Keratinocyte (primary cell): ENCODE measurements at regions not wholly inside any gene's neighbourhood (a gene's known extent, or its start where the extent isn't known, plus 50 kb on each side); places are given as distances from the start of the nearest gene placed in this dataset.

ENCODE experiments used
- DNase-seq: peaks from one replicate; pipeline ENCODE4 v3.0.0-alpha.2; 2011; ENCODE audit warnings: low read depth, missing footprints, low spot score
- FAIRE-seq: peaks from 2 replicates; lab custom pipeline; 2011; peaks lifted over from hg19 to GRCh38; lab: Jason Lieb, UNC
- H2AFZ ChIP-seq: 2 replicates; pipeline ENCODE4 v1.6.0; 2012; ENCODE audit warnings: low read length, control low read depth, inconsistent platforms; ENCODE audit not compliant: control insufficient read depth
- H3K27ac ChIP-seq: 2 replicates; pipeline ENCODE4 v1.5.1; 2011; ENCODE audit warnings: low read length; ENCODE audit not compliant: control insufficient read depth, insufficient read depth
- H3K27me3 ChIP-seq: 3 replicates; pipeline ENCODE4 v1.6.0; 2011; ENCODE audit warnings: low read length; ENCODE audit not compliant: control insufficient read depth, insufficient read depth; ENCODE audit errors: extremely low read depth
- H3K36me3 ChIP-seq, 2 experiments: 2 replicates in 1 of 2; 3 replicates in 1 of 2; pipeline ENCODE4 v1.5.1; 2011; ENCODE audit warnings: low read length in 2 of 2, mild to moderate bottlenecking in 1 of 2; ENCODE audit not compliant: control insufficient read depth in 2 of 2, insufficient read depth in 2 of 2; ENCODE audit errors: extremely low read depth in 1 of 2
- H3K4me1 ChIP-seq: 3 replicates; pipeline ENCODE4 v1.5.1; 2011; ENCODE audit warnings: low read length; ENCODE audit not compliant: control insufficient read depth, insufficient read depth; ENCODE audit errors: extremely low read depth
- H3K4me2 ChIP-seq: 3 replicates; pipeline ENCODE4 v1.6.0; 2011; ENCODE audit warnings: low read depth, low read length; ENCODE audit not compliant: control insufficient read depth, insufficient read depth; ENCODE audit errors: extremely low read depth
- H3K4me3 ChIP-seq, 3 experiments: fragments of 200-600 bp in 1 of 3; sonication (generic) in 1 of 3; 2 replicates in 2 of 3; 3 replicates in 1 of 3; pipeline ENCODE4 v1.5.1; 2011 to 2016; ENCODE audit warnings: low read length in 3 of 3, mild to moderate bottlenecking in 3 of 3, control low read depth in 2 of 3, inconsistent platforms in 1 of 3, low read depth in 1 of 3, mixed read lengths in 1 of 3, mixed run types in 1 of 3, moderate library complexity in 1 of 3; ENCODE audit not compliant: control insufficient read depth in 2 of 3, insufficient read depth in 2 of 3; ENCODE audit errors: extremely low read depth in 1 of 3
- H3K79me2 ChIP-seq: 2 replicates; pipeline ENCODE4 v1.6.0; 2012; ENCODE audit warnings: low read length; ENCODE audit not compliant: control insufficient read depth, insufficient read depth
- H3K9ac ChIP-seq: 3 replicates; pipeline ENCODE4 v1.6.0; 2011; ENCODE audit warnings: low read length; ENCODE audit not compliant: control insufficient read depth, insufficient read depth; ENCODE audit errors: extremely low read depth
- H3K9me1 ChIP-seq: 3 replicates; pipeline ENCODE4 v1.6.0; 2011; ENCODE audit warnings: low read length; ENCODE audit not compliant: control insufficient read depth, insufficient read depth; ENCODE audit errors: extremely low read depth
- H3K9me3 ChIP-seq: 2 replicates; pipeline ENCODE4 v1.5.1; 2012; ENCODE audit warnings: low read depth, low read length; ENCODE audit not compliant: control insufficient read depth
- H4K20me1 ChIP-seq: 3 replicates; pipeline ENCODE4 v1.6.0; 2011; ENCODE audit warnings: low read length; ENCODE audit not compliant: control insufficient read depth, insufficient read depth; ENCODE audit errors: extremely low read depth
- CTCF ChIP-seq, 3 experiments: IDR thresholded peaks in 1 of 3; conservative IDR thresholded peaks in 1 of 3; optimal IDR thresholded peaks in 1 of 3; 2 replicates in 2 of 3; 3 replicates in 1 of 3; pipeline versions ENCODE3 to v1.5.1; 2011; ENCODE audit warnings: low read length in 3 of 3, mild to moderate bottlenecking in 3 of 3, moderate library complexity in 2 of 3, control low read depth in 1 of 3, inconsistent platforms in 1 of 3; ENCODE audit not compliant: insufficient read depth in 2 of 3; ENCODE audit errors: extremely low read depth in 1 of 3
- EZH2 ChIP-seq: IDR thresholded peaks from one replicate; pipeline ENCODE4 v1.6.1; 2012; ENCODE audit warnings: inconsistent platforms, mild to moderate bottlenecking, low read length, moderate library complexity
- dilution Hi-C: fragments of 300-500 bp; cut with MboI; formaldehyde crosslinking; loops from one replicate; pipeline ENCODE4 v1.7.0; 2020; ENCODE audit warnings: low sequenced_read_pairs; ENCODE audit not compliant: extremely low pct_ligation_motif_present

- DNase-seq (no peak), FAIRE-seq (no peak)
- H3K27ac ChIP-seq, result no peak overlapping the region
- no peak overlapping the region for H3K4me3 ChIP-seq
- no peaks in the 10 kb centered on the region for H3K9me1 ChIP-seq
- no peaks in the 10 kb centered on the region for H3K9me3 ChIP-seq
- TF ChIP-seq CTCF (optimal IDR thresholded peaks at IDR 0.05 in 1 of 3, IDR thresholded peaks at IDR 0.05 in 1 of 3, conservative IDR thresholded peaks at IDR 0.05 in 1 of 3; ENCODE audit: extremely low read depth in 1 of 3, insufficient read depth in 2 of 3, low read length in 3 of 3), result no peak
- no peak for TF ChIP-seq EZH2
- dilution Hi-C loops, result no loop called here
- no peaks in the 10 kb centered on the region for H3K27me3 ChIP-seq
- H4K20me1 ChIP-seq, result no peaks in the 10 kb centered on the region
- H3K36me3 ChIP-seq, result no peaks in the 10 kb centered on the region
- H3K9ac ChIP-seq, result no peak overlapping the region
- no peaks in the 10 kb centered on the region for H3K4me1 ChIP-seq
- H3K4me2 ChIP-seq, result no peak overlapping the region
- no peak overlapping the region for H2AFZ ChIP-seq
- no peaks in the 10 kb centered on the region for H3K79me2 ChIP-seq
Observed at GRCh38 chr4:135532132-135532531, 1330.5 kb upstream of the PABPC4L start.

GRCh38 chr4:135515295-135515694 is 1313.7 kb upstream of the PABPC4L start:
- TF ChIP-seq CTCF (optimal IDR thresholded peaks at IDR 0.05 in 1 of 3, IDR thresholded peaks at IDR 0.05 in 1 of 3, conservative IDR thresholded peaks at IDR 0.05 in 1 of 3; ENCODE audit: extremely low read depth in 1 of 3, insufficient read depth in 2 of 3, low read length in 3 of 3) (no peak), EZH2 (no peak)
- no peak overlapping the region for H3K27ac ChIP-seq
- no peak for DNase-seq
- H4K20me1 ChIP-seq, result no peaks in the 10 kb centered on the region
- no peak for FAIRE-seq
- no peaks in the 10 kb centered on the region for H3K9me3 ChIP-seq
- no peak overlapping the region for H3K4me3 ChIP-seq
- no peaks in the 10 kb centered on the region for H3K9me1 ChIP-seq
- no peak overlapping the region for H3K9ac ChIP-seq
- dilution Hi-C loops, result no loop called here
- H3K79me2 ChIP-seq, result no peaks in the 10 kb centered on the region
- H3K36me3 ChIP-seq, result no peaks in the 10 kb centered on the region
- no peak overlapping the region for H3K4me2 ChIP-seq
- no peak overlapping the region for H2AFZ ChIP-seq
- H3K27me3 ChIP-seq, result no peaks in the 10 kb centered on the region
- no peaks in the 10 kb centered on the region for H3K4me1 ChIP-seq
